Activated T-cell treated with anti-CD3 and anti-CD28 coated beads for 48 hours (primary cell): ENCODE measurements at regions not wholly inside any gene's neighbourhood (a gene's known extent, or its start where the extent isn't known, plus 50 kb on each side); places are given as distances from the start of the nearest gene placed in this dataset.
"Not testable (repeated sequence)": the region's sequence is repeated elsewhere in the genome, so short reads cannot be mapped to it uniquely, and the experiment has no call there.

Source experiments
- DNase-seq: peaks from one replicate; pipeline ENCODE4 v3.0.0-alpha.2; 2020; ENCODE audit warnings: low read depth

- DNase-seq: no peak
These were observed 101.0 kb downstream of the HRH4 start for GRCh38 chr18:24561369-24561965.

- DNase-seq: no peak
These were observed 106.8 kb downstream of the HRH4 start for GRCh38 chr18:24567199-24567598.

- DNase-seq: no peak
These were observed 110.3 kb downstream of the HRH4 start for GRCh38 chr18:24570716-24571115.

- DNase-seq: no peak
These were observed 122.3 kb downstream of the HRH4 start for GRCh38 chr18:24582771-24583170.

DNA sequence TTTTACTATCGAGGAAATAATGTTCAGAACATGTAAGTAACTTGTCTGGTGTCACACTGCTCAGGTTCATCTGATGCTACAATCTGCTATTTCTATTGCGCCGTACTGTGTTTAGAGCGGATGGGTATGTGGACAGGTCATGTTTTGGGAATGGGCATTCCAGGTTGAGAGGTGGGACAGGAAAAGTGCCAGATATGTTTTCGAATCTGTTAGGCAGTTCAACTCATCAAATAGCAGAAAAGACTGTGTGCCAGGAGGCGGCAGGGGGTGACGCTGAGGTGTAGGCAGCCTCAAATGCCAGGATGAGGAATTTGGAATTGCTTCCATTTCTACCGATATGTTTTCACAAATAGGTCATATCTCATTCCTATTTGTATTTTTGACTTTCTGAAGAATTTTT, 123.8 kb downstream of the HRH4 start:
- no peak for DNase-seq

DNA sequence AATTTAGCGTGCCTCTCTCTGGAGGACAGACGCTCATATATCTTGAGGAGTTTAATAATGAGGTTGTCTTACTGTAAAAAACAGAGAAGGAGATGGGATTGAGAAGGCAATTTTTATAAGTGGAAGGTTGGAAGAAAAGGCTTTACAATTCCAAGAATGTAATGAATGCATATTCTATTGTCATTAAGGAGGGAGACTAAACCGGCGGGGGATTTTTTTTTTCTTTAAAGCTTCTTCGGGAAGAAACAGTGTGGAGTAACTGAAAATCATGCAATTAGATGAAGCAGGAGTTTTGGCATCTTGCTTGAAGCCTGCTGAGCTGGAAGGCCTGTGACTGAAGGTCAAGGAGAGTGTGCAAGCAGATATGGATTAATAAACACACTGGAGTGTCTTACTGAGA, 124.4 kb downstream of the HRH4 start:
- DNase-seq: no peak

DNA sequence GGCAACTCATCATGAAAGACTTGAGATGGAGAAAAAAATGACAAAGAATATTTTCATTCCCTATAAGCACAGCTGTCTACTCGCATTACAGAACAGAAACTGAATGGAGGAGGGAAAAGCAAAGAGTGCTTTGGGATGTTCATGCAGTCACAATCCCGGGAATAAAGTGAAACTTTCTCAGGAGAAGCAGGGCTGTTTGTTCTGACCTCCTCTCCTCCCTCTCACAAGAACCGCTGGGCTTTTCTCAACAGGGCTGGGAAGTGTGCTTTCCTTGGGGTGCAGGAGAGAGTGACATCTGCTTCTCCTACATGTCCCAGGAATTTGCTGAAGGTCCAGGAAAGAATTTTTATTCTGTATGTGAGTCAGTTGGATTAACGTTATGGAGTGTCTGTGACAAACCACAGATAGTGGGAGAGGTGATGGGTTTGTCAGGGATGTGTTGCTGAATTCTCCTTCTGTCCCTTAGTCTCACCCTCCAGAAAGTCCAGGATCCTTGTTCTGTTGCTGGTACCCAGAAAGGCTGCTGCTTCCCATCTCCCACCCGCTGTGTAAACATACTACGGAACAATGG, 125.6 kb downstream of the HRH4 start:
- DNase-seq: no peak

GRCh38 chr18:24586662-24587360, 126.4 kb downstream of the HRH4 start:
- DNase-seq: no peak

DNA sequence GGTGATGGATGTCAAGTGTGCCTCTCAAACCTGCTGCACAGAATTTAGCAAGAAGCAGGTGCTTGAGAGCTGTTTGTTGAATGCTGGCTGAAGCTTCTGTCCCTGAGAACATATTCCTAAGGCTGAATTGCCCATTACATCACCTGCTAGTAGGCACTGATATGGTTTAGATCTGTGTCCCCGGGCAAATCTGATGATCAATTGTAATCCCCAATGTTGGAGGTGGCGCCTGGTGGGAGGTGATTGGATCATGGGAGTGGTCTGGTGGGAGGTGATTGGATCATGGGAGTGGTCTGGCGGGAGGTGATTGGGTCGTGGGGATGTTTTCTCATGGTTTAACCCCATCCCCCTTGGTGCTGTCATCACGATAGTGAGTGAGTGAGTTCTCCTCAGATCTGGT, 128.0 kb downstream of the HRH4 start:
- no peak for DNase-seq

- no peak for DNase-seq
These were observed 130.5 kb downstream of the HRH4 start for GRCh38 chr18:24590946-24591345.

GRCh38 chr18:24593401-24593800, 133.0 kb downstream of the HRH4 start:
- DNase-seq: no peak

GRCh38 chr18:24593886-24594285, 133.4 kb downstream of the HRH4 start:
- no peak for DNase-seq

DNA sequence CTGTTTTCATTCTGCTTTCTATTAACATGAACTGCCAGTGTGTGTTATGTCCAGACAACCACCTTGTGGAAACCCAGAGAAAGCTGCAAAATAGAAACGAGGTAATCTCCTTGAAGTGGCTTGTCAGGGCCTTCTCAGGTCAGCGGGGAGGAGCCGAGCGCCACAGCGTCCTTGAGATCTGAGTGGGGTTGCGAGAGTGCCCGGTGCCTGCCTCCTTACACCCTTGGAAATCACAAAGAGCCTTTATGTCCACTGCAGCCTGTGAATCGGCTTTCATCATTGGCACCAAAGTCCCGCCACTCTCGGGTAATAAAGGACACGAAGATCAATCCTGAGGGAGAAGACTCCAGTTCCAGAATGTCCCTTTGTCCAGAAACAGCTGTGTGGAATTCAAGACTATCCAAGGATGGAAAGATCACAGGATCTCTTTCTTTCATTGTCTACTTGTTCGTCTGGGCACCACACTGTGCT, 135.2 kb downstream of the HRH4 start:
- no peak for DNase-seq

DNA sequence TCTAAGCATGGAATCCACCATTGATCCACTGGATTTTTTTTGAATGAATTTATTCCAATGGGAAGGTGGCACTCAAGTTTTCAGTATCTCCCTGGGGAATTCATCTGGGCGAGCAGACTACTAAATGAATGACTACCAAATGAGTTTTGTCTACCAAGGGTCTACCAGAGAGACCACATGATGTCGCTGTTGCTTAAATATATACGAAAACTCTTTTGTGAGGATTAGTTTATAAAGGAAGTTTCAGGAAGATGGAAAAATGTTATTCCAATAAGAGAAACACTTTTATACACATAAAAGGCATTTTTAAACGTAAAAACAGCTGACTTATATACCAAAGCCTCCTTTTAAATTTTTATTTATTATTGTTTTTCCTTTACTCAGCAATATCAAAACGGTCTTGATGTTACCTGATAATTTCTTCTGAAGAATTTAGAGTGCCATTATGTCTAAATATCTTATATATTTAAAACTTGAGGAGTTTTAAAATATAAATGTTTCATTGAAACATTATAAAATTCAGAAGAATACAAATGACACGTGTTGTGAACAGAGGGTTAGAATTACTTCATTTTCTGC, 139.7 kb downstream of the HRH4 start:
- DNase-seq: no peak

GRCh38 chr18:24601585-24601984, 141.1 kb downstream of the HRH4 start:
- no peak for DNase-seq

GRCh38 chr18:24602201-24602600, 141.8 kb downstream of the HRH4 start:
- no peak for DNase-seq

GRCh38 chr18:24603151-24603550, 142.7 kb downstream of the HRH4 start:
- DNase-seq: no peak

DNA sequence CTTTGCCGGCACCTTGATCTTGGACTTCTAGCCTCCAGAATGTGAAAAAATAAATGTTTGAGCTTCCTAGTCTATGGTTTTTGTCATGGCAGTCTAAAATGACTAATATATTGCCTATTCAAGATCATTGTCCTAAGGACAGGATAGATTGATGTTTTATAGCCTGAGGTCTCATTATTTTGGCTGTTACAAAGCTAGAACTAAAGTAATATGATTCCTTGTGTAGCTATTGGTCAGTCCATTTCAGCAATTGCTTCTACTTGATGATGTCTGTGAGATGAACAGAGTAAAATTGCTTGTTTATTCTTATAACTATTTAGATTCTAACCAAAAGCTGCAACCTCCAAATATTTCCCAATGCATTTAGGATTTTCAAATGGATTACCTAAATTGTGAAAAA, 145.0 kb downstream of the HRH4 start:
- DNase-seq: no peak

- DNase-seq: no peak
These were observed 148.8 kb downstream of the HRH4 start for GRCh38 chr18:24609254-24609653.

GRCh38 chr18:24611075-24611474, 150.6 kb downstream of the HRH4 start:
- DNase-seq: no peak

DNA sequence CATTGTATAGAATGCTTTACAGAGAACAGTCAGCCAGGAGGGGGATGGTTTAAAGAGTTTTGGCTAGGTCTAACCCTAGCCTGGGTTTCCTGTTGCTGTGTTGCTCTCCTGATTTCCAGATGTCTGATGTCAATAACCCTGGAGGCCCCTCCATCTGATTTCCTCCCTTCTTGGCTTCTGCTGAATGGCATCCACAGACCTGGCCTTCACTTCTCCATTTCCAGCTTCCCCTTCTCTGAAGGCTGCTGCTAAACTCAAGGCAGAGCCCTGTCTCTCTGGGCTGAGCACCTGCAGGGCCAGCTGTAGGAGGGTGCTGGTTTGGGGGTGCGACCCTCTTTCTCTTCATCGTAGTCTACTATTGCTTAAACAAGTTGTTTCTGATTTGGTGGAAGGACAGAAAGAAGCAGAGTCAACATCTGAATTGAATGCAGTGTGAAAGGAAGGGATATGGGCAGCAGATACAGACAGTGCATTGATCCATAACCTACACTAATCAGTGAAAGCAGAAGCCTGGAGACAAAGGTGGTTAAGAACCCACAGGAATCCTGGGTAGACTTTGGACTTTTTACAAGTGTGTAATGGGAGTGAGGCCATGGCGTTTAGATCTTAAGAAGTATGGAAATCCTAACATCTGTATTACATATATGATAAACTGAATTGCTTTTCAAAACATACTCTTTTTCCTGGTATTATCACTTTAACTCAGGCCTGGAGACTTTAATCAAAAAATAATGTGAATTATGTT, 153.6 kb downstream of the HRH4 start:
- DNase-seq: no peak

DNA sequence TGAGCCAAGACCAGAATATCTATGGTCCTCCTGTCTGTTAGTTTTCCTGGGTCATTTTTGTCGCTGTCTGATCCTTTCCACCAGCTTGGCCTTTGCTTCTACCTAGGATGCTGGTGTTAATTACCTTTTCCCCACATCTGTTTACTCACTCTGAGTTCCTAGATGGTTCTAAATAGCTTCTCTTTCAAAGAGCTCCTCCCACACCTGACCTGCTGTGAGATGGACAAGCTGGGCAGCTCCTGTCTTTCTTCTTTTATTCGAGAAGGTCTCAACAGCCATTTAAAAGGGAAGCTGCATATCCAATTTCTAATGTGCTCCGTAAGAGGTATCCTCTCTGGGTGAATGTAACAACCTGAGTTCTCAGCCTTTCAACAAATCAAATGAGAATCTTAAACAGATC, 156.2 kb downstream of the HRH4 start:
- no peak for DNase-seq

DNA sequence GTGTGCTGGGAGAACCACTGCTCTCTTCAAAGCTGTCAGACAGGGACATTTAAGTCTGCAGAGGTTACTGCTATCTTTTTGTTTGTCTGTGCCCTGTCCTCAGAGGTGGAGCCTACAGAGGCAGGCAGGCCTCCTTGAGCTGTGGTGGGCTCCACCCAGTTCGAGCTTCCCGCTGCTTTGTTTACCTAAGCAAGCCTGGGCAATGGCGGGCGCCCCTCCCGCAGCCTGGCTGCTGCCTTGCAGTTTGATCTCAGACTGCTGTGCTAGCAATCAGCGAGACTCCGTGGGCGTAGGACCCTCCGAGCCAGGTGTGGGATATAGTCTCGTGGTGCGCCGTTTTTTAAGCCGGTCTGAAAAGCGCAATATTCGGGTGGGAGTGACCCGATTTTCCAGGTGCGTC, 164.0 kb downstream of the HRH4 start:
- DNase-seq: not testable (repeated sequence)
